ENCODE measurements at regions not wholly inside any gene's neighbourhood (a gene's known extent, or its start where the extent isn't known, plus 50 kb on each side); places are given as distances from the start of the nearest gene placed in this dataset.

GRCh38 chr14:22151121-22151520 is 437.9 kb downstream of the DAD1 start:
- Histone ChIP-seq H3K9ac (ENCODE audit: low read length) (no peak overlapping the region), H2AFZ (ENCODE audit: low read depth, low read length) (no peak overlapping the region), H3K79me2 (ENCODE audit: low read length) (no peaks in the 10 kb centered on the region), H4K20me1 (ENCODE audit: insufficient read depth, low read length) (no peaks in the 10 kb centered on the region), H3K27ac (ENCODE audit: low read length) (no peak overlapping the region), H3K9me3 (ENCODE audit: insufficient read depth, low read length) (peaks cover 13% of the 10 kb centered on the region; the same call in 1 of the 2 replicates), H3K4me1 (ENCODE audit: low read length) (no peaks in the 10 kb centered on the region), H3K4me3 (ENCODE audit: low read length) (no peak overlapping the region), H3K36me3 (replicated peaks; ENCODE audit: low read depth, low read length) (no peaks in the 10 kb centered on the region), H3K4me2 (ENCODE audit: low read length) (no peak overlapping the region), H3K27me3 (ENCODE audit: low read depth, low read length) (peaks cover 16% of the 10 kb centered on the region; the same call in 1 of the 2 replicates)
- TF ChIP-seq EZH2phosphoT487 (IDR thresholded peaks at IDR 0.05; ENCODE audit: low read depth) = no peak
- TF ChIP-seq CTCF (IDR thresholded peaks at IDR 0.05; ENCODE audit: low read depth, low read length) = no peak

- no peak overlapping the region for H3K4me3 ChIP-seq (ENCODE audit: low read length)
- no peaks in the 10 kb centered on the region for H3K79me2 ChIP-seq (ENCODE audit: low read length)
- no peaks in the 10 kb centered on the region for H3K4me1 ChIP-seq (ENCODE audit: low read length)
- no peak overlapping the region for H3K4me2 ChIP-seq (ENCODE audit: low read length)
- H3K9ac ChIP-seq (ENCODE audit: low read length) = no peak overlapping the region
- H3K9me3 ChIP-seq (ENCODE audit: insufficient read depth, low read length) = peaks cover 13% of the 10 kb centered on the region; the same call in 1 of the 2 replicates
- H3K27ac ChIP-seq (ENCODE audit: low read length) = no peak overlapping the region
- H4K20me1 ChIP-seq (ENCODE audit: insufficient read depth, low read length) = no peaks in the 10 kb centered on the region
- no peak overlapping the region for H2AFZ ChIP-seq (ENCODE audit: low read depth, low read length)
- peaks cover 22% of the 10 kb centered on the region; the same call in 1 of the 2 replicates for H3K27me3 ChIP-seq (ENCODE audit: low read depth, low read length)
- TF ChIP-seq EZH2phosphoT487 (IDR thresholded peaks at IDR 0.05; ENCODE audit: low read depth) = no peak
- no peak for TF ChIP-seq CTCF (IDR thresholded peaks at IDR 0.05; ENCODE audit: low read depth, low read length)
- no peaks in the 10 kb centered on the region for H3K36me3 ChIP-seq (replicated peaks; ENCODE audit: low read depth, low read length)
These were observed 440.0 kb downstream of the DAD1 start for GRCh38 chr14:22149058-22149457.

- H3K27ac ChIP-seq (ENCODE audit: low read length) = no peak overlapping the region
- H3K9ac ChIP-seq (ENCODE audit: low read length) = no peak overlapping the region
- TF ChIP-seq CTCF (IDR thresholded peaks at IDR 0.05; ENCODE audit: low read depth, low read length) (peak; percentile 30; the same call in 1 of the 2 replicates), EZH2phosphoT487 (IDR thresholded peaks at IDR 0.05; ENCODE audit: low read depth) (no peak)
- peaks cover 9% of the 10 kb centered on the region; the same call in 1 of the 2 replicates for H3K9me3 ChIP-seq (ENCODE audit: insufficient read depth, low read length)
- H3K4me2 ChIP-seq (ENCODE audit: low read length) = no peak overlapping the region
- no peak overlapping the region for H3K4me3 ChIP-seq (ENCODE audit: low read length)
- H2AFZ ChIP-seq (ENCODE audit: low read depth, low read length) = no peak overlapping the region
- no peaks in the 10 kb centered on the region for H3K36me3 ChIP-seq (replicated peaks; ENCODE audit: low read depth, low read length)
- H4K20me1 ChIP-seq (ENCODE audit: insufficient read depth, low read length) = no peaks in the 10 kb centered on the region
- no peaks in the 10 kb centered on the region for H3K4me1 ChIP-seq (ENCODE audit: low read length)
- H3K79me2 ChIP-seq (ENCODE audit: low read length) = no peaks in the 10 kb centered on the region
- peaks cover 22% of the 10 kb centered on the region; the same call in 1 of the 2 replicates for H3K27me3 ChIP-seq (ENCODE audit: low read depth, low read length)
These were observed 441.3 kb downstream of the DAD1 start for GRCh38 chr14:22147716-22148115.

- no peak overlapping the region for H3K27ac ChIP-seq (ENCODE audit: low read length)
- H3K27me3 ChIP-seq (ENCODE audit: low read depth, low read length) = peaks cover 29% of the 10 kb centered on the region; the same call in 1 of the 2 replicates
- no peaks in the 10 kb centered on the region for H3K9me3 ChIP-seq (ENCODE audit: insufficient read depth, low read length)
- TF ChIP-seq CTCF (IDR thresholded peaks at IDR 0.05; ENCODE audit: low read depth, low read length) (no peak), EZH2phosphoT487 (IDR thresholded peaks at IDR 0.05; ENCODE audit: low read depth) (no peak)
- no peak overlapping the region for H3K4me2 ChIP-seq (ENCODE audit: low read length)
- no peak overlapping the region for H3K4me3 ChIP-seq (ENCODE audit: low read length)
- no peak overlapping the region for H3K9ac ChIP-seq (ENCODE audit: low read length)
- no peaks in the 10 kb centered on the region for H3K36me3 ChIP-seq (replicated peaks; ENCODE audit: low read depth, low read length)
- H3K4me1 ChIP-seq (ENCODE audit: low read length) = no peaks in the 10 kb centered on the region
- H3K79me2 ChIP-seq (ENCODE audit: low read length) = no peaks in the 10 kb centered on the region
- H4K20me1 ChIP-seq (ENCODE audit: insufficient read depth, low read length) = no peaks in the 10 kb centered on the region
- no peak overlapping the region for H2AFZ ChIP-seq (ENCODE audit: low read depth, low read length)
These were observed 445.7 kb downstream of the DAD1 start for GRCh38 chr14:22143363-22143762.

Data from OCI-LY3 (cell line).